DND-41 (cell line): ENCODE measurements at regions not wholly inside any gene's neighbourhood (a gene's known extent, or its start where the extent isn't known, plus 50 kb on each side); places are given as distances from the start of the nearest gene placed in this dataset.

Source experiments
- ATAC-seq: fragments of 200-7000 bp; cut with Tn5 transposase; 3 replicates; pipeline ENCODE4 v1.9.1; 2021; ENCODE audit warnings: low read depth; ENCODE audit not compliant: insufficient read depth
- DNase-seq: peaks from one replicate; pipeline ENCODE4 v3.0.0-alpha.2; 2020
- H2AFZ ChIP-seq: 2 replicates; pipeline ENCODE4 v1.6.0; 2012; ENCODE audit warnings: low read depth, low read length
- H3K27ac ChIP-seq: 2 replicates; pipeline ENCODE4 v1.5.1; 2012; ENCODE audit warnings: low read length, inconsistent platforms
- H3K27me3 ChIP-seq: fragments of 200-600 bp; sonication (generic); 2 replicates; pipeline ENCODE4 v1.6.0; 2012; ENCODE audit warnings: low read length, mild to moderate bottlenecking, inconsistent platforms; ENCODE audit not compliant: insufficient read depth, poor library complexity
- H3K36me3 ChIP-seq: 2 replicates; pipeline ENCODE4 v1.5.1; 2012; ENCODE audit warnings: low read length, inconsistent platforms; ENCODE audit not compliant: insufficient read depth
- H3K4me1 ChIP-seq: 2 replicates; pipeline ENCODE4 v1.5.1; 2012; ENCODE audit warnings: mild to moderate bottlenecking, low read length; ENCODE audit not compliant: insufficient read depth
- H3K4me2 ChIP-seq: 2 replicates; pipeline ENCODE4 v1.6.0; 2012; ENCODE audit warnings: mild to moderate bottlenecking, moderate library complexity, low read length, inconsistent platforms; ENCODE audit not compliant: insufficient read depth
- H3K4me3 ChIP-seq, 2 experiments: fragments of 200-600 bp in 1 of 2; shearing (Covaris generic) in 1 of 2; 2 replicates each; pipeline ENCODE4 v1.5.1; 2012 to 2016; ENCODE audit warnings: inconsistent platforms in 2 of 2, low read length in 2 of 2, mild to moderate bottlenecking in 2 of 2, low read depth in 1 of 2, moderate library complexity in 1 of 2
- H3K79me2 ChIP-seq: 2 replicates; pipeline ENCODE4 v1.6.0; 2012; ENCODE audit warnings: low read length, inconsistent platforms; ENCODE audit not compliant: insufficient read depth
- H3K9ac ChIP-seq: 2 replicates; pipeline ENCODE4 v1.6.0; 2012; ENCODE audit warnings: low read depth, mild to moderate bottlenecking, inconsistent platforms, low read length, moderate library complexity
- H3K9me3 ChIP-seq: 2 replicates; pipeline ENCODE4 v1.5.1; 2012; ENCODE audit warnings: low read length, moderate library complexity, mild to moderate bottlenecking, inconsistent platforms; ENCODE audit not compliant: insufficient read depth, severe bottlenecking
- H4K20me1 ChIP-seq: 2 replicates; pipeline ENCODE4 v1.6.0; 2012; ENCODE audit warnings: low read length; ENCODE audit not compliant: insufficient read depth
- EZH2 ChIP-seq: IDR thresholded peaks from 3 replicates; pipeline ENCODE4 v1.6.1; 2012; ENCODE audit warnings: borderline replicate concordance, low read depth, mild to moderate bottlenecking, moderate library complexity, low read length, inconsistent platforms; ENCODE audit not compliant: severe bottlenecking
- TF ChIP-seq, protein P1 (sequence below): IDR thresholded peaks from 2 replicates; pipeline ENCODE4 v1.5.1; 2012; ENCODE audit warnings: borderline replicate concordance, low read length, moderate library complexity, mild to moderate bottlenecking; ENCODE audit not compliant: poor library complexity, severe bottlenecking; ENCODE audit errors: extremely low read depth

DNA sequence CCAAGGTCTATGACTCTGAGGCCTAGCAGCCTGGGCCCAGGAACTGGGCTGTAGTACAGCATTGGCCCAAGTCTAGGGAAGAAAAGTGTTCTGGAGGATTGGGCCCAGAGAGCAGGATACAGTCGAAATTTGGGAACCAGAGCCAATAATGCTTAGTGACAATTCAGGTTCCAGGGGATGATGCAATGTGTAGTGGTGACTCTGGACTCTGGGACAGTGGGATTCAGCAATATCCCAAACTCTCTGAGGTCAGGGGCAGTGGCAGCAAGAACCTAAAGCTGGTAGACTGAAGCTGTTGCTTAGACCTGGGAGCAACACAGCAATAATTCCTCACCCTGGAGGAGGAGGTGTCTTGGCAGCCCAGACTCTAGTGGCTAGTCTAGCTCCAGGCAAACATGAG is 545.5 kb upstream of the ARGLU1 start:
- no peaks in the 10 kb centered on the region for H3K79me2 ChIP-seq
- H2AFZ ChIP-seq: no peak overlapping the region
- H3K4me3 ChIP-seq: no peak overlapping the region
- H3K4me2 ChIP-seq: no peak overlapping the region
- no peak overlapping the region for H3K9ac ChIP-seq
- H3K27ac ChIP-seq: no peak overlapping the region
- no peaks in the 10 kb centered on the region for H3K4me1 ChIP-seq
- no peaks in the 10 kb centered on the region for H4K20me1 ChIP-seq
- ATAC-seq (no peak), DNase-seq (no peak)
- no peaks in the 10 kb centered on the region for H3K27me3 ChIP-seq
- H3K9me3 ChIP-seq: peaks cover 3% of the 10 kb centered on the region
- H3K36me3 ChIP-seq: no peaks in the 10 kb centered on the region
- TF ChIP-seq, protein P1, sequence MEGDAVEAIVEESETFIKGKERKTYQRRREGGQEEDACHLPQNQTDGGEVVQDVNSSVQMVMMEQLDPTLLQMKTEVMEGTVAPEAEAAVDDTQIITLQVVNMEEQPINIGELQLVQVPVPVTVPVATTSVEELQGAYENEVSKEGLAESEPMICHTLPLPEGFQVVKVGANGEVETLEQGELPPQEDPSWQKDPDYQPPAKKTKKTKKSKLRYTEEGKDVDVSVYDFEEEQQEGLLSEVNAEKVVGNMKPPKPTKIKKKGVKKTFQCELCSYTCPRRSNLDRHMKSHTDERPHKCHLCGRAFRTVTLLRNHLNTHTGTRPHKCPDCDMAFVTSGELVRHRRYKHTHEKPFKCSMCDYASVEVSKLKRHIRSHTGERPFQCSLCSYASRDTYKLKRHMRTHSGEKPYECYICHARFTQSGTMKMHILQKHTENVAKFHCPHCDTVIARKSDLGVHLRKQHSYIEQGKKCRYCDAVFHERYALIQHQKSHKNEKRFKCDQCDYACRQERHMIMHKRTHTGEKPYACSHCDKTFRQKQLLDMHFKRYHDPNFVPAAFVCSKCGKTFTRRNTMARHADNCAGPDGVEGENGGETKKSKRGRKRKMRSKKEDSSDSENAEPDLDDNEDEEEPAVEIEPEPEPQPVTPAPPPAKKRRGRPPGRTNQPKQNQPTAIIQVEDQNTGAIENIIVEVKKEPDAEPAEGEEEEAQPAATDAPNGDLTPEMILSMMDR: no peak

DNA sequence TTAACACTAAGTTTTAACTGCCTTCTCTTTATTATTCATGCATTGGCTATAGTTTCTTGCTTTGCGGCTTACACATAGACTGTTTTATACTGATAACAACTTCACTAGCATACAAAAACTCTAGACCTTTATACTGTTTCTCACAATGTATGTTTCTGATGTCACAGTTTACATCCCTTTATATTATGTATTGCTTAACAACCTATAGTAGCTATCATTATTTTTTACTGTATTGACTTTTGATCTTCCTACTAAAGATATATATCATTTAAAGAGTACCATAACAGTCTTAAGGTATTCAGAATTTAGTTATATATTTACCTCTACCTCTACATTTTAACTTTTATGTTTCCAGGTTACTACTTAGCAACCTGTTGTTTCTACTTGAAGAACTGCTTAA is 543.3 kb upstream of the ARGLU1 start:
- ATAC-seq: no peak
- Histone ChIP-seq H3K4me2 (no peak overlapping the region), H3K27ac (no peak overlapping the region), H3K4me1 (no peaks in the 10 kb centered on the region), H2AFZ (no peak overlapping the region), H3K79me2 (no peaks in the 10 kb centered on the region), H3K27me3 (no peaks in the 10 kb centered on the region), H3K9me3 (no peaks in the 10 kb centered on the region), H4K20me1 (no peaks in the 10 kb centered on the region), H3K4me3 (no peak overlapping the region), H3K9ac (no peak overlapping the region), H3K36me3 (no peaks in the 10 kb centered on the region)
- DNase-seq: no peak
- TF ChIP-seq EZH2: no peak

DNA sequence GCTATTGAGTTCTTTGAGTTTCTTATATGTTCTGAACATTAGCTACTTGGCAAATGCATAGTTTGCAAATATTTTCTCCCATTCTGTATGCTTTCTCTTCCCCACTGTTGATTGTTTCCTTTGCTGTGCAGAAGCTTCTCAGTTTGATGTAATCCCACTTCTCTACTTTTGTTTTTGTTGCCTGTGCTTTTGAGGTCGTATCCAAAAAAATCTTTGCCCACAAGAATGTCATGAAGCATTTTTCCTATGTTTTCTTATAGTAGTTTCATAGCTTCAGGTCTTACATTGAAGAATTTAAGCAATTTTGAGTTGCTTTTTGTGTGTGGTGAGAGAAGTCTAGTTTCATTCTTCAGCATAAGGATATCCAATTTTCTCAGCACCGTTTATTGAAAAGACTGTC is 536.7 kb upstream of the ARGLU1 start:
- H3K27ac ChIP-seq: no peak overlapping the region
- no peaks in the 10 kb centered on the region for H3K27me3 ChIP-seq
- H3K4me1 ChIP-seq: no peaks in the 10 kb centered on the region
- H3K36me3 ChIP-seq: no peaks in the 10 kb centered on the region
- DNase-seq: no peak
- H2AFZ ChIP-seq: no peak overlapping the region
- H3K4me2 ChIP-seq: no peak overlapping the region
- no peak for TF ChIP-seq EZH2
- TF ChIP-seq, protein P1: no peak
- H3K79me2 ChIP-seq: no peaks in the 10 kb centered on the region
- no peaks in the 10 kb centered on the region for H3K9me3 ChIP-seq
- no peak for ATAC-seq
- H4K20me1 ChIP-seq: no peaks in the 10 kb centered on the region
- no peak overlapping the region for H3K4me3 ChIP-seq
- no peak overlapping the region for H3K9ac ChIP-seq

DNA sequence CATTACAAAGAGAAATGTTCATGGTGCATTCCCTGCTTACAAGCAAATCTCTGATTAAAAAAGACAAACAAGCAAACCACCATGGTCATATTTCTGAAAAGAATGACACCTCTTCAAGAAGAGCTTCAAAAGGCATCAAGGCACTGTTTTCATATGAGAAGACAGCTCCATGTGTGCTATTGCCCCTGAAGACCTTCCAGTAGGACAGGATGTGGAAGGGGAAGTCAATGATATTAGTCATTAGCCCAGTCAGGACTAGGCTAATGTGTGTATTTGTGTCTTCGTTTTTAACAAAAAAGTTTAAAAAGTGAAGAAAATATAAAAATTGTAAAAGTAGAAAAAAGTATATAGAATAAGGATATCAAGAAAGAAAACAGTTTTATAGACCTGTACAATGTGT is 534.7 kb upstream of the ARGLU1 start:
- no peak overlapping the region for H3K27ac ChIP-seq
- H4K20me1 ChIP-seq: no peaks in the 10 kb centered on the region
- no peak overlapping the region for H3K4me3 ChIP-seq
- no peaks in the 10 kb centered on the region for H3K36me3 ChIP-seq
- H3K4me1 ChIP-seq: no peaks in the 10 kb centered on the region
- no peak overlapping the region for H2AFZ ChIP-seq
- no peak overlapping the region for H3K9ac ChIP-seq
- H3K27me3 ChIP-seq: no peaks in the 10 kb centered on the region
- no peak for ATAC-seq
- H3K79me2 ChIP-seq: no peaks in the 10 kb centered on the region
- no peak overlapping the region for H3K4me2 ChIP-seq
- no peak for TF ChIP-seq EZH2
- TF ChIP-seq, protein P1: no peak
- DNase-seq: no peak
- H3K9me3 ChIP-seq: no peaks in the 10 kb centered on the region
